ENCODE measurements at regions not wholly inside any gene's neighbourhood (a gene's known extent, or its start where the extent isn't known, plus 50 kb on each side); places are given as distances from the start of the nearest gene placed in this dataset.
"Not testable (repeated sequence)": the region's sequence is repeated elsewhere in the genome, so short reads cannot be mapped to it uniquely, and the experiment has no call there.

GRCh38 chr6:19247181-19247580, 590.0 kb upstream of the ID4 start:
- DNase-seq (ENCODE audit: low read depth in 2 of 2), result not testable (repeated sequence)

- DNase-seq (ENCODE audit: low read depth in 2 of 2), result not testable (repeated sequence)
These were observed 581.0 kb upstream of the ID4 start for GRCh38 chr6:19256123-19256522.

- no peak for DNase-seq (ENCODE audit: low read depth in 2 of 2)
These were observed 575.5 kb upstream of the ID4 start for GRCh38 chr6:19261642-19262041.

GRCh38 chr6:19268117-19268516, 569.1 kb upstream of the ID4 start:
- DNase-seq (ENCODE audit: low read depth in 2 of 2), result no peak

GRCh38 chr6:19268718-19269117, 568.5 kb upstream of the ID4 start:
- no peak for DNase-seq (ENCODE audit: low read depth in 2 of 2)

- no peak for DNase-seq (ENCODE audit: low read depth in 2 of 2)
These were observed 567.8 kb upstream of the ID4 start for GRCh38 chr6:19269341-19269898.

- no peak for DNase-seq (ENCODE audit: low read depth in 2 of 2)
These were observed 566.6 kb upstream of the ID4 start for GRCh38 chr6:19270616-19271015.

- DNase-seq (ENCODE audit: low read depth in 2 of 2), result no peak
These were observed 557.9 kb upstream of the ID4 start for GRCh38 chr6:19279273-19279684.

GRCh38 chr6:19287928-19288327, 549.2 kb upstream of the ID4 start:
- DNase-seq (ENCODE audit: low read depth in 2 of 2), result no peak

- no peak for DNase-seq (ENCODE audit: low read depth in 2 of 2)
These were observed 547.7 kb upstream of the ID4 start for GRCh38 chr6:19289457-19289856.

- no peak for DNase-seq (ENCODE audit: low read depth in 2 of 2)
These were observed 539.3 kb upstream of the ID4 start for GRCh38 chr6:19297880-19298279.

GRCh38 chr6:19298421-19298820, 538.7 kb upstream of the ID4 start:
- DNase-seq (ENCODE audit: low read depth in 2 of 2), result no peak

GRCh38 chr6:19299129-19299528, 538.0 kb upstream of the ID4 start:
- DNase-seq (ENCODE audit: low read depth in 2 of 2), result no peak

- no peak for DNase-seq (ENCODE audit: low read depth in 2 of 2)
These were observed 535.2 kb upstream of the ID4 start for GRCh38 chr6:19301980-19302379.

- no peak for DNase-seq (ENCODE audit: low read depth in 2 of 2)
These were observed 533.8 kb upstream of the ID4 start for GRCh38 chr6:19303383-19303782.

GRCh38 chr6:19309661-19310060, 527.5 kb upstream of the ID4 start:
- no peak for DNase-seq (ENCODE audit: low read depth in 2 of 2)

GRCh38 chr6:19311786-19312185, 525.4 kb upstream of the ID4 start:
- no peak for DNase-seq (ENCODE audit: low read depth in 2 of 2)

- no peak for DNase-seq (ENCODE audit: low read depth in 2 of 2)
These were observed 524.8 kb upstream of the ID4 start for GRCh38 chr6:19312241-19312978.

GRCh38 chr6:19317431-19317986, 519.7 kb upstream of the ID4 start:
- no peak for DNase-seq (ENCODE audit: low read depth in 2 of 2)

GRCh38 chr6:19319005-19319404, 518.2 kb upstream of the ID4 start:
- DNase-seq (ENCODE audit: low read depth in 2 of 2), result no peak

GRCh38 chr6:19320111-19320581, 517.0 kb upstream of the ID4 start:
- no peak for DNase-seq (ENCODE audit: low read depth in 2 of 2)

- no peak for DNase-seq (ENCODE audit: low read depth in 2 of 2)
These were observed 514.3 kb upstream of the ID4 start for GRCh38 chr6:19322691-19323485.

Measured in stimulated activated CD8-positive, alpha-beta memory T cell treated with anti-CD3 and anti-CD28 coated beads, Interleukin-7, amount 100 ng/mL, for 4 hours (primary cell).